H1 (cell line): ENCODE measurements at regions not wholly inside any gene's neighbourhood (a gene's known extent, or its start where the extent isn't known, plus 50 kb on each side); places are given as distances from the start of the nearest gene placed in this dataset.

Experiments
- CTCF ChIA-PET: fragments of 300-600 bp; sonication (Branson Sonifier 250); formaldehyde crosslinking; loops from one replicate; lab custom pipeline; 2021; ENCODE audit not compliant: partially characterized antibody; lab: Charles Lee
- POLR2A ChIA-PET: fragments of 300-600 bp; sonication (Branson Sonifier 250); formaldehyde crosslinking; loops from one replicate; lab custom pipeline; 2021; ENCODE audit warnings: inconsistent platforms; ENCODE audit not compliant: partially characterized antibody; lab: Charles Lee
- DNase-seq, 2 experiments: peaks; one replicate each; pipeline versions ENCODE4 v3.0.0 to v3.0.0-alpha.2; 2010 to 2022; ENCODE audit warnings: low spot score in 2 of 2, low read depth in 1 of 2, mixed read lengths in 1 of 2
- FAIRE-seq: peaks from 2 replicates; lab custom pipeline; 2011; peaks lifted over from hg19 to GRCh38; lab: Jason Lieb, UNC
- H2AFZ ChIP-seq: 2 replicates; pipeline ENCODE4 v1.8.1; 2012; ENCODE audit warnings: low read length, inconsistent platforms
- H2AK5ac ChIP-seq: 2 replicates; pipeline ENCODE4 v1.6.1; 2013; ENCODE audit warnings: low read depth, low read length
- H2BK120ac ChIP-seq: replicated peaks from 2 replicates; pipeline ENCODE3; 2013; ENCODE audit warnings: low read depth, low read length, inconsistent platforms
- H2BK12ac ChIP-seq: 2 replicates; pipeline ENCODE4 v1.6.1; 2013; ENCODE audit warnings: low read depth, low read length
- H2BK15ac ChIP-seq: 2 replicates; pipeline ENCODE4 v1.6.1; 2013; ENCODE audit warnings: low read length
- H2BK20ac ChIP-seq: 2 replicates; pipeline ENCODE4 v1.6.1; 2013; ENCODE audit warnings: low read length
- H2BK5ac ChIP-seq: 2 replicates; pipeline ENCODE4 v1.6.1; 2013; ENCODE audit warnings: low read depth, low read length
- H3K14ac ChIP-seq: 2 replicates; pipeline ENCODE4 v1.6.1; 2013; ENCODE audit warnings: inconsistent platforms; ENCODE audit not compliant: insufficient read length
- H3K18ac ChIP-seq: 2 replicates; pipeline ENCODE4 v1.6.1; 2013; ENCODE audit warnings: low read length; ENCODE audit errors: extremely low read depth
- H3K23ac ChIP-seq: 2 replicates; pipeline ENCODE4 v1.6.1; 2013; ENCODE audit warnings: inconsistent platforms; ENCODE audit not compliant: insufficient read length
- H3K23me2 ChIP-seq: 2 replicates; pipeline ENCODE4 v1.6.1; 2013; ENCODE audit warnings: low read depth, low read length
- H3K27ac ChIP-seq: 2 replicates; pipeline ENCODE4 v1.6.1; 2011; ENCODE audit warnings: low read depth, low read length, inconsistent platforms
- H3K27me3 ChIP-seq, 4 experiments: replicated peaks in 1 of 4; 1 replicate in 1 of 4; 2 replicates in 3 of 4; pipeline versions ENCODE4 v1.6.1 to v1.8.1; 2011 to 2013; ENCODE audit warnings: low read length in 3 of 4, mild to moderate bottlenecking in 3 of 4, inconsistent platforms in 2 of 4, mixed read lengths in 2 of 4, moderate library complexity in 1 of 4; ENCODE audit not compliant: control insufficient read depth in 3 of 4, insufficient read depth in 3 of 4; ENCODE audit errors: extremely low read depth in 1 of 4
- H3K36me3 ChIP-seq, 4 experiments: 2 replicates each; pipeline versions ENCODE4 v1.6.1 to v1.8.1; 2011 to 2013; ENCODE audit warnings: mild to moderate bottlenecking in 4 of 4, low read length in 3 of 4, moderate library complexity in 2 of 4, control low read depth in 1 of 4, inconsistent platforms in 1 of 4; ENCODE audit not compliant: insufficient read depth in 4 of 4, control insufficient read depth in 2 of 4
- H3K4ac ChIP-seq: replicated peaks from 2 replicates; pipeline ENCODE3; 2013; ENCODE audit warnings: low read length, low read depth, mixed read lengths, inconsistent platforms; ENCODE audit not compliant: insufficient read length
- H3K4me1 ChIP-seq, 4 experiments: replicated peaks in 1 of 4; 1 replicate in 1 of 4; 2 replicates in 3 of 4; pipeline versions ENCODE4 v1.6.1 to v1.8.1; 2011 to 2013; ENCODE audit warnings: low read length in 3 of 4, inconsistent platforms in 2 of 4, mixed read lengths in 1 of 4; ENCODE audit not compliant: insufficient read depth in 4 of 4, control insufficient read depth in 3 of 4
- H3K4me2 ChIP-seq, 2 experiments: 2 replicates each; pipeline versions ENCODE4 v1.6.1 to v1.8.1; 2011 to 2013; ENCODE audit warnings: low read depth in 2 of 2, low read length in 2 of 2, control low read depth in 1 of 2, inconsistent platforms in 1 of 2, mild to moderate bottlenecking in 1 of 2; ENCODE audit not compliant: insufficient read depth in 1 of 2
- H3K4me3 ChIP-seq, 4 experiments: fragments of 200-600, 300-600 bp in 1 of 4; sonication (generic), shearing (Covaris generic), sonication (Bioruptor Twin) in 1 of 4; 2 replicates each; pipeline versions ENCODE4 v1.5.1 to v1.8.1; 2011 to 2016; ENCODE audit warnings: low read length in 4 of 4, low read depth in 3 of 4, control low read depth in 2 of 4, inconsistent platforms in 2 of 4, mild to moderate bottlenecking in 2 of 4, mixed read lengths in 1 of 4, moderate library complexity in 1 of 4; ENCODE audit not compliant: insufficient read depth in 2 of 4; ENCODE audit errors: extremely low read depth in 1 of 4
- H3K56ac ChIP-seq: replicated peaks from 2 replicates; pipeline ENCODE3; 2013; ENCODE audit warnings: low read depth, mild to moderate bottlenecking, mixed read lengths, low read length, inconsistent platforms; ENCODE audit not compliant: insufficient read length
- H3K79me1 ChIP-seq: 2 replicates; pipeline ENCODE4 v1.6.1; 2013; ENCODE audit warnings: low read depth, low read length, control low read depth
- H3K79me2 ChIP-seq, 2 experiments: 2 replicates each; pipeline versions ENCODE4 v1.6.1 to v1.8.1; 2012 to 2013; ENCODE audit warnings: low read length in 2 of 2, mild to moderate bottlenecking in 2 of 2, inconsistent platforms in 1 of 2; ENCODE audit not compliant: insufficient read depth in 2 of 2, control insufficient read depth in 1 of 2
- H3K9ac ChIP-seq, 4 experiments: replicated peaks in 1 of 4; 1 replicate in 1 of 4; 2 replicates in 3 of 4; pipeline versions ENCODE4 v1.6.1 to v1.8.1; 2011 to 2013; ENCODE audit warnings: low read depth in 3 of 4, low read length in 3 of 4, control low read depth in 2 of 4, mild to moderate bottlenecking in 2 of 4, moderate library complexity in 2 of 4, inconsistent platforms in 1 of 4; ENCODE audit errors: extremely low read depth in 1 of 4
- H3K9me3 ChIP-seq, 2 experiments: 2 replicates each; pipeline versions ENCODE4 v1.6.1 to v1.8.1; 2012 to 2013; ENCODE audit warnings: mild to moderate bottlenecking in 2 of 2, moderate library complexity in 2 of 2, control low read depth in 1 of 2, inconsistent platforms in 1 of 2, low read depth in 1 of 2, low read length in 1 of 2, mixed read lengths in 1 of 2; ENCODE audit not compliant: insufficient read depth in 2 of 2
- H4K20me1 ChIP-seq, 2 experiments: replicated peaks in 1 of 2; 2 replicates each; pipeline versions ENCODE3 to v1.8.1; 2011 to 2013; ENCODE audit warnings: inconsistent platforms in 2 of 2, low read length in 2 of 2, mild to moderate bottlenecking in 1 of 2; ENCODE audit not compliant: insufficient read depth in 2 of 2, control insufficient read depth in 1 of 2
- H4K5ac ChIP-seq: 2 replicates; pipeline ENCODE4 v1.6.1; 2013; ENCODE audit warnings: low read length, low read depth, mixed read lengths, inconsistent platforms; ENCODE audit not compliant: insufficient read length
- H4K8ac ChIP-seq: 2 replicates; pipeline ENCODE4 v1.8.0; 2013; ENCODE audit warnings: mild to moderate bottlenecking, moderate library complexity, low read length, inconsistent platforms; ENCODE audit not compliant: insufficient read depth; ENCODE audit errors: extremely low read depth
- H4K91ac ChIP-seq: replicated peaks from 2 replicates; pipeline ENCODE3; 2013; ENCODE audit warnings: low read length, mixed read lengths, inconsistent platforms; ENCODE audit not compliant: insufficient read length
- BACH1 ChIP-seq: IDR thresholded peaks from 2 replicates; pipeline ENCODE4 v1.6.1; 2012; ENCODE audit warnings: low read length, improper control_type of control experiment
- EP300 ChIP-seq, 2 experiments: IDR thresholded peaks; 1 replicate in 1 of 2; 2 replicates in 1 of 2; pipeline ENCODE4 v1.6.1; 2011 to 2012; ENCODE audit warnings: low read depth in 2 of 2, low read length in 2 of 2, mild to moderate bottlenecking in 2 of 2, borderline replicate concordance in 1 of 2, inconsistent platforms in 1 of 2, moderate library complexity in 1 of 2
- GABPA ChIP-seq: IDR thresholded peaks from 2 replicates; pipeline ENCODE4 v1.6.1; 2011; ENCODE audit warnings: mild to moderate bottlenecking, low read length, moderate library complexity, borderline replicate concordance; ENCODE audit not compliant: insufficient read depth
- GTF2F1 ChIP-seq: IDR thresholded peaks from 2 replicates; pipeline ENCODE4 v1.6.1; 2012; ENCODE audit warnings: low read depth, low read length, improper control_type of control experiment, borderline replicate concordance
- HDAC6 ChIP-seq: IDR thresholded peaks from one replicate; pipeline ENCODE4 v1.7.1; 2012; ENCODE audit warnings: low read depth, mild to moderate bottlenecking, inconsistent platforms, low read length, moderate library complexity
- RAD21 ChIP-seq, 2 experiments: IDR thresholded peaks in 1 of 2; conservative IDR thresholded peaks in 1 of 2; 2 replicates each; pipeline ENCODE4 v1.6.1; 2011; ENCODE audit warnings: low read depth in 2 of 2, low read length in 2 of 2, improper control_type of control experiment in 1 of 2, inconsistent platforms in 1 of 2, mild to moderate bottlenecking in 1 of 2, moderate library complexity in 1 of 2
- SIX5 ChIP-seq: IDR thresholded peaks from 2 replicates; pipeline ENCODE4 v1.6.1; 2011; ENCODE audit warnings: mild to moderate bottlenecking, low read depth, low read length
- TAF1 ChIP-seq: IDR thresholded peaks from 2 replicates; pipeline ENCODE4 v1.6.1; 2011; ENCODE audit warnings: mild to moderate bottlenecking, low read depth, low read length
- TCF12 ChIP-seq: IDR thresholded peaks from 2 replicates; pipeline ENCODE4 v1.6.1; 2011; ENCODE audit warnings: low read depth, mild to moderate bottlenecking, low read length
- YY1 ChIP-seq: IDR thresholded peaks from 2 replicates; pipeline ENCODE4 v1.6.1; 2011; ENCODE audit warnings: low read depth, mild to moderate bottlenecking, low read length
- WGBS, 2 experiments: shearing (Covaris generic) in 1 of 2; methylation state at CpG; one replicate each; pipeline versions ENCODE4 v1.1.6 to v1.1.7; 2013 to 2015; ENCODE audit warnings: low lambda C conversion rate in 2 of 2, mixed read lengths in 2 of 2, inconsistent platforms in 1 of 2, low coverage in 1 of 2, missing lambda C conversion rate in 1 of 2; ENCODE audit not compliant: insufficient replicate concordance in 2 of 2, insufficient coverage in 1 of 2, insufficient read length in 1 of 2; ENCODE audit errors: extremely low coverage in 1 of 2, missing lambda C conversion rate in 1 of 2; 5-methylcytosine and 5-hydroxymethylcytosine counted together

DNA sequence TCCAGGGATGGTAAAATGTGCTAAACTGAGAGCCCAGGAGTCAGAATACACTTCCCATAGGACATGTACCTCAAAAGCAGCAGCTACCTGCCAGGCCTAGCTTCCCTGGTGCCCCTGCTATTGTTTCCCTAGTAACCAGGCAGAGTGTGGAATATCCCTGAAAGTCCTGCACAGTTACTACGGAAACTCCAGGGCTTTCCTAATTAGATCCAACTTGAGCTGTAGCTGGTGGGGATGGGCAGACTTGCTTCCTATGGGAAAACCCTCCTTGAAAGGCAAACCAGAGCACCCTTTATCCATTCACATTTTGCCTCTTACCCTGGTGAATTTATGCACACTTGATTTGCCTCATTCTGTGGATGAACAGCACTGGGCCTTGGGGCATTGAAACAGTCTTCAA is 559.9 kb upstream of the PBX1 start:
- H3K14ac ChIP-seq: no peak overlapping the region
- H3K4me1 ChIP-seq: no peaks in the 10 kb centered on the region
- H4K20me1 ChIP-seq: no peaks in the 10 kb centered on the region
- H3K9me3 ChIP-seq: peaks cover 0 to 4% of the 10 kb centered on the region in 2 experiments; a peak in 1 of 4 replicates
- no peak overlapping the region for H4K5ac ChIP-seq
- no peak overlapping the region for H2BK12ac ChIP-seq
- no peak for TF ChIP-seq GTF2F1
- TF ChIP-seq GABPA: no peak
- TF ChIP-seq RAD21 (IDR thresholded peaks at IDR 0.05 in 1 of 2, conservative IDR thresholded peaks at IDR 0.05 in 1 of 2; ENCODE audit: low read depth in 2 of 2, low read length in 2 of 2): no peak
- no peak for TF ChIP-seq EP300 (IDR thresholded peaks at IDR 0.05; ENCODE audit: borderline replicate concordance in 1 of 2, low read depth in 2 of 2, low read length in 2 of 2)
- TF ChIP-seq HDAC6: no peak
- TF ChIP-seq TCF12: no peak
- no peak for TF ChIP-seq TAF1
- TF ChIP-seq BACH1: no peak
- no peak for TF ChIP-seq SIX5
- TF ChIP-seq YY1: no peak
- FAIRE-seq (no peak), DNase-seq (no peak)
- no peak overlapping the region for H2AK5ac ChIP-seq
- no peak overlapping the region for H2BK120ac ChIP-seq
- H2BK5ac ChIP-seq: no peak overlapping the region
- H2BK15ac ChIP-seq: no peak overlapping the region
- H3K23me2 ChIP-seq: no peaks in the 10 kb centered on the region
- H4K91ac ChIP-seq: no peak overlapping the region
- no peak overlapping the region for H3K56ac ChIP-seq
- H2AFZ ChIP-seq: no peak overlapping the region
- no peak overlapping the region for H3K9ac ChIP-seq
- no peak overlapping the region for H3K27ac ChIP-seq
- WGBS, 2 experiments: 100% methylated on average over 1 of the region's 1 CpG; no CpG with 5 or more reads in 1 of the 2 experiments
- no peak overlapping the region for H3K18ac ChIP-seq
- no peak overlapping the region for H2BK20ac ChIP-seq
- H3K4me3 ChIP-seq: no peak overlapping the region
- ChIA-PET POLR2A (no interaction called here), CTCF (no interaction called here)
- no peak overlapping the region for H4K8ac ChIP-seq
- H3K36me3 ChIP-seq: no peaks in the 10 kb centered on the region
- no peaks in the 10 kb centered on the region for H3K27me3 ChIP-seq
- H3K4ac ChIP-seq: no peak overlapping the region
- H3K23ac ChIP-seq: no peak overlapping the region
- no peak overlapping the region for H3K4me2 ChIP-seq
- no peaks in the 10 kb centered on the region for H3K79me2 ChIP-seq
- no peaks in the 10 kb centered on the region for H3K79me1 ChIP-seq
